ENCODE measurements at regions not wholly inside any gene's neighbourhood (a gene's known extent, or its start where the extent isn't known, plus 50 kb on each side); places are given as distances from the start of the nearest gene placed in this dataset.

DNA sequence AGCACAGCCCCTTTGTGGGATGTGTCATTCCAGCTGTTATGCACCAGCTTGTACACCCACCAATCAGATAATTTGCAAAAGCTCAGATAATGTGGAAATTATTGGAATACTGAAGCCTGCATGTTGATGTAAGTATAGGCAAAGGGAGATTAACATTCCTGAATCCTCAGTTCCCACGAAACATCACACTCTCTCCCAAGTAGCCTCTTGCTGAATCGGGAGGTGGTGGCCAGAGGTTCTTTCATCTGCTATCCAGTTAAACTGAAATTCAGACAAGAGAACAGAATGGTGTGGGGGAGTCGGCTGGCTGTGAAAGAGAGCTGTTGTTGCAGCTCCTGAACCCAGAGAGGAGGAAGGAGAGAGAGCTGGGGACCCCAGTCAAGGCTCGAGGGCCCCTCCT is 170.9 kb downstream of the ZBTB18 start:
- peaks cover 10% of the 10 kb centered on the region for H3K4me1 ChIP-seq
- Mint-ChIP-seq H3K4me1 (peaks cover 11% of the 10 kb centered on the region), H3K27me3 (ENCODE audit: insufficient read depth, low read depth) (peaks cover 2% of the 10 kb centered on the region), H3K36me3 (no peaks in the 10 kb centered on the region), H3K27ac (no peak overlapping the region), H3K9me3 (peaks cover 4% of the 10 kb centered on the region), H3K4me3 (no peak overlapping the region)
- H2AFZ ChIP-seq (replicated peaks) = peak overlapping the region; percentile 86
- H3K9me3 ChIP-seq (ENCODE audit: low read depth) = no peaks in the 10 kb centered on the region
- TF ChIP-seq CTCF (IDR thresholded peaks at IDR 0.05) (no peak), EZH2phosphoT487 (IDR thresholded peaks at IDR 0.05) (no peak), EZH2 (IDR thresholded peaks at IDR 0.05) (no peak)
- no peak overlapping the region for H3K4me3 ChIP-seq
- H4K20me1 ChIP-seq (ENCODE audit: low read depth) = no peaks in the 10 kb centered on the region
- H3K27ac ChIP-seq = no peak overlapping the region
- no peaks in the 10 kb centered on the region for H3F3A ChIP-seq (ENCODE audit: low read depth)
- H3K79me2 ChIP-seq (ENCODE audit: low read depth) = no peaks in the 10 kb centered on the region
- peak; percentile 26 for DNase-seq (ENCODE audit: low spot score)
- H3K9ac ChIP-seq = no peak overlapping the region
- no peaks in the 10 kb centered on the region for H3K36me3 ChIP-seq
- no peak overlapping the region for H3K4me2 ChIP-seq
- no peaks in the 10 kb centered on the region for H3K27me3 ChIP-seq

- no peak overlapping the region for H3K4me3 ChIP-seq
- Mint-ChIP-seq H3K4me1 (peaks cover 9% of the 10 kb centered on the region), H3K9me3 (peaks cover 4% of the 10 kb centered on the region), H3K27me3 (ENCODE audit: insufficient read depth, low read depth) (no peaks in the 10 kb centered on the region), H3K4me3 (no peak overlapping the region), H3K36me3 (no peaks in the 10 kb centered on the region), H3K27ac (no peak overlapping the region)
- no peaks in the 10 kb centered on the region for H3K9me3 ChIP-seq (ENCODE audit: low read depth)
- H3K9ac ChIP-seq = no peak overlapping the region
- TF ChIP-seq EZH2phosphoT487 (IDR thresholded peaks at IDR 0.05) (no peak), EZH2 (IDR thresholded peaks at IDR 0.05) (no peak), CTCF (IDR thresholded peaks at IDR 0.05) (no peak)
- no peaks in the 10 kb centered on the region for H3K27me3 ChIP-seq
- no peak overlapping the region for H3K27ac ChIP-seq
- H4K20me1 ChIP-seq (ENCODE audit: low read depth) = no peaks in the 10 kb centered on the region
- H3K36me3 ChIP-seq = no peaks in the 10 kb centered on the region
- DNase-seq (ENCODE audit: low spot score) = no peak
- H3K4me1 ChIP-seq = peaks cover 10% of the 10 kb centered on the region
- no peak overlapping the region for H3K4me2 ChIP-seq
- no peak overlapping the region for H2AFZ ChIP-seq (replicated peaks)
- H3F3A ChIP-seq (ENCODE audit: low read depth) = no peaks in the 10 kb centered on the region
- H3K79me2 ChIP-seq (ENCODE audit: low read depth) = no peaks in the 10 kb centered on the region
These were observed 173.7 kb downstream of the ZBTB18 start for GRCh38 chr1:244224487-244225430.

GRCh38 chr1:244226435-244226834 is 175.4 kb downstream of the ZBTB18 start:
- no peak overlapping the region for H2AFZ ChIP-seq (replicated peaks)
- no peaks in the 10 kb centered on the region for H3K36me3 ChIP-seq
- H3K9me3 ChIP-seq (ENCODE audit: low read depth) = no peaks in the 10 kb centered on the region
- Mint-ChIP-seq H3K27me3 (ENCODE audit: insufficient read depth, low read depth) (no peaks in the 10 kb centered on the region), H3K4me3 (no peak overlapping the region), H3K9me3 (peaks cover 2% of the 10 kb centered on the region), H3K36me3 (no peaks in the 10 kb centered on the region), H3K4me1 (peaks cover 14% of the 10 kb centered on the region), H3K27ac (no peak overlapping the region)
- H3K4me2 ChIP-seq = no peak overlapping the region
- H3F3A ChIP-seq (ENCODE audit: low read depth) = no peaks in the 10 kb centered on the region
- no peak for DNase-seq (ENCODE audit: low spot score)
- H4K20me1 ChIP-seq (ENCODE audit: low read depth) = no peaks in the 10 kb centered on the region
- H3K9ac ChIP-seq = no peak overlapping the region
- H3K79me2 ChIP-seq (ENCODE audit: low read depth) = no peaks in the 10 kb centered on the region
- no peak for TF ChIP-seq CTCF (IDR thresholded peaks at IDR 0.05)
- no peak for TF ChIP-seq EZH2phosphoT487 (IDR thresholded peaks at IDR 0.05)
- no peak for TF ChIP-seq EZH2 (IDR thresholded peaks at IDR 0.05)
- no peak overlapping the region for H3K27ac ChIP-seq
- no peak overlapping the region for H3K4me3 ChIP-seq
- H3K4me1 ChIP-seq = peaks cover 14% of the 10 kb centered on the region
- no peaks in the 10 kb centered on the region for H3K27me3 ChIP-seq

All from neural progenitor cell (in vitro differentiated cells).